ENCODE measurements at regions not wholly inside any gene's neighbourhood (a gene's known extent, or its start where the extent isn't known, plus 50 kb on each side); places are given as distances from the start of the nearest gene placed in this dataset.

- H3K36me3 ChIP-seq: no peaks in the 10 kb centered on the region
- TF ChIP-seq CTCF (IDR thresholded peaks at IDR 0.05): no peak
Measured at GRCh38 chr3:64306745-64307144, 81.5 kb upstream of the PRICKLE2 start.

GRCh38 chr3:64305731-64306130 lies 80.5 kb upstream of the PRICKLE2 start:
- no peaks in the 10 kb centered on the region for H3K9me3 ChIP-seq
- H3K4me1 ChIP-seq (ENCODE audit: control insufficient read depth in 1 of 2, insufficient read depth in 1 of 2, low read depth in 1 of 2, low read length in 1 of 2): no peaks in the 10 kb centered on the region
- no peaks in the 10 kb centered on the region for H3K27me3 ChIP-seq
- H3K27ac ChIP-seq: no peak overlapping the region
- no peaks in the 10 kb centered on the region for H3K36me3 ChIP-seq
- no peak for TF ChIP-seq CTCF (IDR thresholded peaks at IDR 0.05)
- no peak overlapping the region for H3K4me3 ChIP-seq (ENCODE audit: low read depth in 1 of 2, low read length in 1 of 2)

More at GRCh38 chr3:64306745-64307144, 81.5 kb upstream of the PRICKLE2 start:
- Histone ChIP-seq H3K4me1 (ENCODE audit: control insufficient read depth in 1 of 2, insufficient read depth in 1 of 2, low read depth in 1 of 2, low read length in 1 of 2) (no peaks in the 10 kb centered on the region), H3K27me3 (no peaks in the 10 kb centered on the region), H3K4me3 (ENCODE audit: low read depth in 1 of 2, low read length in 1 of 2) (no peak overlapping the region), H3K9me3 (no peaks in the 10 kb centered on the region), H3K27ac (no peak overlapping the region)

GRCh38 chr3:64304828-64305410 lies 79.7 kb upstream of the PRICKLE2 start:
- TF ChIP-seq CTCF (IDR thresholded peaks at IDR 0.05): no peak
- Histone ChIP-seq H3K36me3 (no peaks in the 10 kb centered on the region), H3K4me1 (ENCODE audit: control insufficient read depth in 1 of 2, insufficient read depth in 1 of 2, low read depth in 1 of 2, low read length in 1 of 2) (no peaks in the 10 kb centered on the region), H3K27ac (no peak overlapping the region), H3K27me3 (no peaks in the 10 kb centered on the region), H3K4me3 (ENCODE audit: low read depth in 1 of 2, low read length in 1 of 2) (no peak overlapping the region), H3K9me3 (no peaks in the 10 kb centered on the region)

GRCh38 chr3:64303881-64304280 lies 78.6 kb upstream of the PRICKLE2 start:
- no peaks in the 10 kb centered on the region for H3K4me1 ChIP-seq (ENCODE audit: control insufficient read depth in 1 of 2, insufficient read depth in 1 of 2, low read depth in 1 of 2, low read length in 1 of 2)
- no peak overlapping the region for H3K27ac ChIP-seq
- H3K9me3 ChIP-seq: no peaks in the 10 kb centered on the region
- H3K4me3 ChIP-seq (ENCODE audit: low read depth in 1 of 2, low read length in 1 of 2): no peak overlapping the region
- no peaks in the 10 kb centered on the region for H3K36me3 ChIP-seq
- TF ChIP-seq CTCF (IDR thresholded peaks at IDR 0.05): no peak
- H3K27me3 ChIP-seq: no peaks in the 10 kb centered on the region

- Histone ChIP-seq H3K27me3 (no peaks in the 10 kb centered on the region), H3K36me3 (no peaks in the 10 kb centered on the region), H3K27ac (no peak overlapping the region), H3K4me3 (ENCODE audit: low read depth in 1 of 2, low read length in 1 of 2) (no peak overlapping the region), H3K9me3 (no peaks in the 10 kb centered on the region), H3K4me1 (ENCODE audit: control insufficient read depth in 1 of 2, insufficient read depth in 1 of 2, low read depth in 1 of 2, low read length in 1 of 2) (no peaks in the 10 kb centered on the region)
- TF ChIP-seq CTCF (IDR thresholded peaks at IDR 0.05): no peak
Measured at GRCh38 chr3:64303401-64303800, 78.1 kb upstream of the PRICKLE2 start.

GRCh38 chr3:64301476-64301875 lies 76.2 kb upstream of the PRICKLE2 start:
- Histone ChIP-seq H3K27me3 (no peaks in the 10 kb centered on the region), H3K27ac (no peak overlapping the region), H3K4me1 (ENCODE audit: control insufficient read depth in 1 of 2, insufficient read depth in 1 of 2, low read depth in 1 of 2, low read length in 1 of 2) (no peaks in the 10 kb centered on the region), H3K36me3 (no peaks in the 10 kb centered on the region), H3K9me3 (peaks cover 5% of the 10 kb centered on the region), H3K4me3 (ENCODE audit: low read depth in 1 of 2, low read length in 1 of 2) (no peak overlapping the region)
- TF ChIP-seq CTCF (IDR thresholded peaks at IDR 0.05): no peak
